ENCODE measurements at regions not wholly inside any gene's neighbourhood (a gene's known extent, or its start where the extent isn't known, plus 50 kb on each side); places are given as distances from the start of the nearest gene placed in this dataset.
A peak's percentile ranks its signal among the peaks of the same experiment; 100 is the strongest.
"Not testable (repeated sequence)": the region's sequence is repeated elsewhere in the genome, so short reads cannot be mapped to it uniquely, and the experiment has no call there.

DNA sequence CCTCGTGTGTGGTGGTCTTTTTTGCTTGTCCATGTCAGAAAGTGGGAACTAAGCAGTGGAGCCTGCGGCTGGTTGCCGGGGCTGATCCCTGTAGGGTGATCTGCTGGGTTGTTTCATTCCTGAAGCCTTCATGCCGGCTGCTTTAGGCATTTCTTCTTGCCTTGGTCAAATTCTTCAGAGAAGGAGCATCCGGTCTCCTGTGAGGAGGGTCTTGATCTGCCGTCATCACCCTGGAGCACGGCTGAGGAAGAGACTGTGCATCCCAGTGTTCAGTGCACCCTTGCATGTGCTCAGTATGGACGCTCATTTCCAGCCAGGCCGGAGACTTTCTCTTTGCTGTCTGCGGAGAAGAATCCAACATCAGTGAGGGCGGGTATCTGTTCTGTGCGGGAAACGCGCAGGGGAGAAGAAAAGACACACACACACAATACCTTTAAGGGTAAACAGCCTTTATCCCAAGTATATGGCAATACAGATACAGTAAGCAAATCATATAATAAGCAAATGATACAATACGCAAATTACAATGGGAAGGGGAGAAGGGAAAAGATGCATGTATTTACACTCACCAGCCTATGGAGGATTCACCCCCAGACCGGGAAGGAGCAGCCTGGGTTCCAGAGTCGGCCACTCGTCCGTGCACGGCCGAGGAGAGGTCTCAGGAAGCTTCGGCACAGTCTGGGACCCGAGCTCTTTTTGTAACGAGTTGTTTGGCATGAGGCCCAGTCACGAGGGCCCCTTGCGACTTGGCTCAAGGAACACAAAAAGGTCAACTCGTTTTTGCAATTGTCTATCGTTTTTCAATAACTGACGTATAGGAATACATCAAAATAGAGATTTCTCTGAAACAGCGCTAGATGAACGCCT is 1366.8 kb upstream of the TMEM132C start:
- DNase-seq, result no peak

DNA sequence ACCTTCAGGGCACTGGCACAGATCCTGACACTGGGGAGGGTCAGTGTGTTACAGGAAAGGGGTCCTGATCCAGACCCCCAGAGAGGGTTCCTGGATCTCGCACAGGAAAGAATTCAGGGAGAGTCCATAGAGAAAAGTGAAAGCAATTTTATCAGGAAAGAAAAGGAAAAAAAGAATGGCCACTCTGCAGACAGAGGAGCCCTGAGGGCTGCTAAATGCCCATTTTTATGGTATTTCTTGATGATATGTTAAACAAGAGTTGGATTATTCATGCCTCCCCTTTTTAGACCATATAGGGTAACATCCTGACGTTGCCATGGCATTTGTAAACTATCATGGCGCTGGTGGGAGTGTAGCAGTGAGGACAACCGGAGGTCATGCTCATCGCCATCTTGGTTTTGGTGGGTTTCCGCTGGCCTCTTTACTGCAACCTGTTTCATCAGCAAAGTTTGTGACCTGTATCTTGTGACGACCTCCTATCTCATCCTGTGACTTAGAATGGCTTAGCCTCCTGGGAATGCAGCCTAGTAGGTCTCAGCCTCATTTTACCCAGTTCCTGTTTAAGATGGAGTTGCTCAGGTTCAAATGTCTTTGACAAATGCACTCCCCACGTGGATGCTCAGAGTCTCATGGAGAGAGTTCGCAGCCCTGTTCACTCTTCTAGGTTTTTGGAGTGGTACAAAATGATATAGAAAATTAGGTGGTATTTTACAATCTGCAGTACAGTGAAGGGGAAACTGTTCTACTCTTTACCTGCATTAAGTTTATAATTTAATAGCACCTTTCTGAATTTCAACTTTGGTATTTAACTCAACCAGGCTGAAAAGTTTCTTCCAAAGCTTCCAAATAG is 1363.7 kb upstream of the TMEM132C start:
- DNase-seq, result no peak

DNA sequence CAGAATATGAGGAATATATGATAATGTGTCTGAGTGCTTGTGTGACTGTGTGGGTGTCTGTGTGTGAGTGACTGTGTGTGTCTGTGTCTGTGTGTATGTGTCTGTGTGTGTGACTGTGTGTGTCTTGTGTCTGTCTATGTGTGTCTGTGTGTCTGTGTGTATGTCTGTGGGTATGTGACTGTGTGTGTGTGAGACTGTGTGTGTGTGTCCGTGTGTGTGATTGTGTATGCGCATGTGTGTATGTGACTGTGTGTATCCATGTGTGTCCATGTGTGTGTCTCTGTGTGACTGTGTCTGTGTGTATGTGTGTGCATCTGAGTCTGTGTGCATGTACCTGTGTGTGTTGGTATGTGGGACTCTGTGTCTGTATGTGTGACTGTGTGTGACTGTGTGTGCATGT is 1361.2 kb upstream of the TMEM132C start:
- DNase-seq, result no peak

DNA sequence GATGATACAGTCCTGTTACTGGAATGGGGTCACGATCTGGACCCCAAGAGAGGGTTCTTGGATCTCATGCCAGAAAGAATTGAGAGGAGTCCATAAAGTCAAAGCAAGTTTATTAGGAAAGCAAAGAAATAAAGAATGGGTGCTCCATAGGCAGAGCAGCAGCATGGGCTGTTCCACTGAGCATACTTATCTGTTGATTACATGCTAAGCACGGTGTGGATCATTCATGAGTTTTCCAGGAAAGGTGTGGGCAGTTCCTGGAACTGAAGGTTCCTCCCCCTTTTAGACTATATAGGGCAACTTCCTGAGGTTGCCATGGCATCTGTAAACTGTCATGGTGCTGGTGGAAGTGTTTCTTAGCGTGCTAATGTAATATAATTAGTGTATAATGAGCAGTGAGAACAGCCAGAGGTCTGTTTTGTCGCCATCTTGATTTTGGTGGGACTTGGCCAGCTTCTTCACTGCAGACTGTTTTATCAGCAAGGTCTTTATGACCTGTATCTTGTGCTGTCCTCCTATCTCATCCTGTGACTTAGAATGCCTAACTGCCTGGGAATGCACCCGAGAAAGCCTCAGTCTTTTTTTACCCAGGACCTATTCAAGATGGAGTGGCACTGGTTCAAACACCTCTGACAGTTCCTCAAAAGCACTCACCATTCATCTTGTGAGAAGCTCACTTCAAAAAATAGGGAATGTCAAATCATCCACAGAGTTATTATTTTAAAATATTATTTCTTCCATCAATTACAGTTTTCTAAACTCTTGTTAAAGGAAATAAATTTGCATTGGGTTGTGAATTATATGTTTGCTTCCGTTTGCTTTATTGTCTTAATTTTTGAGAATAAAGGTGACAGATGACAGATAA is 1358.8 kb upstream of the TMEM132C start:
- DNase-seq, result no peak

DNA sequence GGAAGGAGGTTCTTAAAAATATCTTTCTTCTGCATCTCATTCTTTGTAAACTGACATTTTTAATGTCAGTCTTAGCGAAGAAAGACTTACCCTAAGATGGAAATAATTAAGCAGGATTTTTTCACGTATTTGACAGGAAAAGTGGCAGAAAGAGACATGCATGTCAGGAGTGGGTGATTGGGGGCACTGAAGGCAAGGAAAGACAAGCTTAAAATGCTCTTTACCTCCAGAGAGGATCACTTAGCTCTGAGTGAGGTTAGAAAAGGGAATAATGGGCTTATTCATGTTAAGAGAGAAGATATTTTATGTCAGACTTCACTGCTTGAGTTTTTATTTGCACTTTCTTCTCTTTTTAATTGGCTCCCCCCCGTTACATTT is 1358.2 kb upstream of the TMEM132C start:
- no peak for DNase-seq

DNA sequence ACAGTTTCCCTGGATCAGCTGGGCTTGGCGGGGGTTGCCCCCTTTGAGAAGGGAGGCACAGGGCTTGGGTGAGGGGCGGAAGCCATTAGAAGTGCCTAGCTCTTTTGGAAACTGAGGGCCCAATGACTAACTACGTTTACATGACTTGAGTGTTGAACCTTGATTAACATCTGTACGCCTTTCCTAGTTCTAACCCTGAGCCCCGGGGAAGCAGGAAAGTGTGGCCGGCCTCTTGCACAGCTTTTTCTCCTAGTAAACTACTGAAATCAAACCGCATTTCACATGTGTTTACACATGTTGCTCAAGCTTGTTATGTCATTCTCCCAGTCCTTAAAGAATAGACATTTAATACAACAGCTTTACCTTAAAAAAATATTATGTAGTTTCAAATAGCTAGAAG is 1356.4 kb upstream of the TMEM132C start:
- DNase-seq, result no peak

DNA sequence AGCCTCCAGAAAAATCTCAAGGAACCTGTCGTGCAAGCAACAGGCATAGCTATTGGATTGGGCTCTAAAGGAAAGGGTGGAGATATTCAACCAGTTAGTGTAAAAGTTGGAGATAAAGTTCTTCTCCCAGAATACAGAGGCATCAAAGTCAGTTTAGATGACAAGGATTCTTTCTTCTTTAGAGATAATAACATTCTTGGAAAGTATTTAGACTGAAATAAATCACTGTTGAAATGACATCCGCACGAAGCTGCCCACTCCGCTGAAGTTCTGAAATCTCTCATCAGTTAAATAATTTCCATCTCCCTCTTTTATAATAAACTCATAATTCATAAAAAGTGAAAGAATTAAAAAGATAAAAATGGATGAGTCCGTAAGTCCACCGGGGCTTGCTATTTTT is 1354.9 kb upstream of the TMEM132C start:
- no peak for DNase-seq

DNA sequence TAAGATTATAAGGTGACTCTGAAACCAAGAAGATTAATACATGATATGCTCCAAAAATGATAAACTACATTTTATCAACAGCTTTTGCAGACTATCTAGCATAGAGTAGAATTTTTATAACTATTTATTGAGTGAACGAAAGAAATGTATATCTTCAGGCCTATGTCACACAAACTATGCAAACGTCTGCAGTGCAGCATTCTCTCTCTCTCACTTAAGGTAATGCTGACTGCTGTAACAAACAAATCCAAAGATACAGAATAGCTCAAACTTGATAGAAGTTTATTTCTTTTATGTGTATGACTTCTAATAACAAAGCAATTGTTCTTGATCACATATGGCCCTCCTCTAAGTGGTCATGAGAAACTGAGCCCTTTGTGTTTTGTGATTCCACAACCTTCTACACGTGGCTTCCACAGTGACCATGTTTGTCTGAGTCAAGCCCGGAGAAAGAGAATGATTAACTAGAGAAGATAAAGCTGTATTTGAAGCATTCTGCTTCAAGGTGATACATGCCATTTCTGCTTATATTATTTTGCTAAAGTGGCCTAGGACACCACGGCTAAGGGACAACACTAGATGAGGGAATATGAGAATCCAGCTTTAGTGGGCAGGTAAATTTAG is 1352.7 kb upstream of the TMEM132C start:
- no peak for DNase-seq

DNA sequence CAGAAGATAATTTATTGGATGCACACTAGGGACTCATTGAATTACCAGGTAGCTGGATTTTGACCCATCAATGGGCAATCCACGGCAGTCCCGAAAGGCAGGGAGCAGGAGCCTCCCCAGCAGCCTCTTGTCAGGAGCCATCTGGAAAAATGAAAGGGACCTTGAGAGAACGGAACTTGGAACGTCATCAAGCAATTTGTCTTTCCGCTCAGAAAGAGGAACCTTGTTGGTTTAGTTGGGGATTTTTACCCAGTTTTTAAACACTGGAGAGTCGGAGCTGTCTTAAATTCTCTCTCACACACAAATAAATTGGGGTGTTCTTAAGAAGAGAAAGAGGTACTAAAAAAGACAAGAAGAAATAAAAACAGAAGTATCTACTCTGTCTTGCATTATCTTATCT is 1351.7 kb upstream of the TMEM132C start:
- DNase-seq, result no peak

DNA sequence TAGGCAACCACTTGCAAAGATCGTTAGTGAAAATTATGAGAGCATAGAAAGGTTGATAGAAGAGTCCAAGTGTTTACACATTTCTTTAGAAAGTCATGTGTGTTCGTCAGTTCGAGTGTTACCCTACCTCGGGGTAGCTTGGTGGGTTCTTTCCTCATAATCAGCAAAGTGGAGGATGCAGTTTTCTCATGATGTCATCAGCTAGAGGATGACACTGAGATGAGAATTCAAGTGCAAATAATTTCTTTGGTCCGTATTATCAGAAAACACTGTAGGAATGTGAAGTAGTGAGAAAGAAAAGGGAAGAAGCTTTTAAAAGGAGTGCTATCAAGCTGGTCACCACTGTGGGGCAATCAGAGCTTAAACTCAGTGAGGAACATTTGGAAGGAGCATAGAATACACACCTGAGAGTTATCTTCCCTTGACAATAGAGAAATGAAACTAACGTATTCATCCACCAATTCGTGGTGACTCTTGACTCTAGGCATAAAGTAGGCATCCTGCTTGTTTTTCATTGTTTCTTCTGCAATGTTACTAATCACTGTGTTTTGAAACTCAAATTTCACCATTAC is 1340.9 kb upstream of the TMEM132C start:
- DNase-seq, result no peak

DNA sequence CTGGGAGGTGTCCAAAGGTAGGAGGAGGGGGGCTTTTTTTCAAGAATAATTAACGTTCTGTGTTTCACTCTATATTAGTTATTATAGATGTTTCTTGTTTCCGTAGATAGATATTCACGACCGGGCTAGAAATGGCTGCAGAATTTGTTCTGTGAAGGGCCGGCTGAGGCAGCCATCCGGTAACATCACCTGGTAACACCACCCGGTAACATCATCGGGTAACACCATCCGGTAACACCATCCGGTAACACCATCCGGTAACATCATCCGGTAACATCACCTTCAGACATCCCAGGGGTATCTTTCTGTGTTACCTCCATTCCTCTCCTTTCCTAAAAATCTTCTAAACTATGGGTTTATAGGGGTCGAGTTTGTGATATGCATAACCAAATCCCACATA is 1336.7 kb upstream of the TMEM132C start:
- no peak for DNase-seq

DNA sequence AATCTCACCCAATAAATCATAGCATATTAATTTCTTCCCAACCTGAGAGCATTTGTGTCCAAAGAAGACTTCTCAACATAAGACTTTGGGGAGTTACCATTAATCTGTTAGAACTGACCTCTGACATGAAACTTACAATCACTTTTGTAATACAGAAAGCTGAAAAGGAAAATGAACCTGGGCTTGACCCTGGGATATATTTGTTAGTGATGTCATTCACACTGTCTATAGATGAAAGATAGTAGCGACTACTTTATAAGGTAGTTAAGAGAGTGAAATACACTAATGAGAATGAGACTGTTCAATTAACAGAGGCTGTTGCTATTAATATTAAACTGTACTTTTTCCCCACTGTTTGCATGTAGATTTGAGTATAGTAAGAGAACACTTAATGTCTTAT is 1334.8 kb upstream of the TMEM132C start:
- DNase-seq, result no peak

DNA sequence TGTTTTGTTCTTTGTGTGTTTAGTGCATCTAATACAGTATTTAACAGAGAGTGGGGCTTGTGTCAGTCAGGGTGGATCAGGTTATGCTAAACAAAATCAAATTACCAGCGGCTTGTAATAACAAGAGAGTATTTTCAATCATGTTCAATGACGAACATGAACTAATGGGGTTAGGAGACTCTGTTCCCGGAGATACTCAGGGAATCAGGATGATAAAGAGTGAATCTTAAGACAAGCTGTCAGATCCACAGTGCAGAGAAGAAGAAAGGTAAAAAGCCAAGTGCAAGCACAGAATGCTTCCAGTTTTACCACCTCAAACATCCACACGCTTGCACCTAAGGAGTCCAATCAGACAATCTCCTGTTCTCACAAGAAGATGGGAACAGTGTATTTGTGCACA is 1331.5 kb upstream of the TMEM132C start:
- DNase-seq, result no peak

DNA sequence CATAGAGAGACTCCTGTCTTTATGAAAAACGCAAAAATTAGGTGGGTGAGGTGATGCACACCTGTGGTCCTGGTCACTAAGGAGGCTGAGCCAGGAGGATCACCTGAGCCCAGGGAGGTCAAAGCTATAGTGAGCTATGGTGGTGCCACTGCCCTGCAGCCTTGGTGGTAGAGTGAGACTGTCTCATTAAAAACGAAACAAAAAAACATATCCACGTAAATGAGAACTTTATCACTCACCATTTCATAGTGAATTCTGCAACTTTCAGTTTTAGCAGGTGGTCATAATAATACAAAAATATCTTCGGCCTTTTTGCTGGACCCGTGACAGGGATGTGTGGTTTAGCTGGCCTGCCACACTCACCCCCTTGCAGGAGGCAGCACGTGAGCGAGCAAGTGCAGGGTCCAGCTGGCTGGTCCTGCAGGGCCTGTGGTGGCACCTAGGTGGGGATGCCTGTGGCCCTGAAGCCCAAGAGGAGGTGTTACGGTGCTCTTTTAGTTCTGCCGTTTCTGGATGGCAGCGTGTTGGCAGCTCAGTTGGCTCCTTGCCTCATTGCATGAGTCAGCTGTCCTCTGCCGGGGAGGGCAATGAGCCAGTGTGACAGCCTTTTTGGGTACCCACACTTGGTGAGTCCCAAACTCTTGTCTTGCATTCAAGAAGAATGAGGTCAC is 1330.7 kb upstream of the TMEM132C start:
- DNase-seq, result peak; percentile 11 to 38 (median 29)

DNA sequence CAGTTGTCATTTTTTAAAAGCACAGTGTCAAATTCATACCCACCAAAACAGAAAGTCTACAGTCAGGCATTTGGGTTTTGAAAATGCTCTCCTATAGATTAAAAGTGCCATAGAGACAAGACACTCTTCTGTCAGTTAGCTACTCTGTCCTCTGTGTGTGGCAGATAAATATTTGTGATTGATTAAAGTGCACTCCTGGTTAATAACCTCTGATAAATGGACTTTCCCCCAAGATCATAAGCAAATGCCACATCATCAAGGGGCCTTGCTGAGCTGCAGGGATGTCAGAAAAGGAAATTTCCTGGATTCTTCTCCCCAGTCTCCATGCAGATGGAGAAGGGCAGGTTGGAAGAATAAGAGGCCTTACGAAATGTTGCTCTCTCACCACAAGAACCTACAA is 1329.5 kb upstream of the TMEM132C start:
- no peak for DNase-seq

DNA sequence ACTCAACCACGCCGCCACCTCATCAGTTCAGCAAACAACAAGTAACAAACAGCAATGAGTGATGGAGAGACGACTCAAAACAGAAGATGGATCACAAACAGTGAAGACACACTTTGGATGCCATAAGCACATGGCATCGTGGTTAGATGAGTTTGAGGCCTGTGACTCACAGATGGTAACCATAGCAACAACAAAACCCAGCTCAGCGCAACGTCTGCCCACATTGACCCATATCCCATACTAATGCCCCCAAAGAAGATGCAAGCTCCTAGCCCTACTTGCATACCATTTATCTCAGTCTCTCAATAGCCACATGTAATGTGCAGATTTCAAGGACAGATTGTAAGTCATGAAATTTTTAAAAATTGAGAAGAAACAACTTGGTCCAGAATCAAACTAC is 1322.3 kb upstream of the TMEM132C start:
- no peak for DNase-seq

DNA sequence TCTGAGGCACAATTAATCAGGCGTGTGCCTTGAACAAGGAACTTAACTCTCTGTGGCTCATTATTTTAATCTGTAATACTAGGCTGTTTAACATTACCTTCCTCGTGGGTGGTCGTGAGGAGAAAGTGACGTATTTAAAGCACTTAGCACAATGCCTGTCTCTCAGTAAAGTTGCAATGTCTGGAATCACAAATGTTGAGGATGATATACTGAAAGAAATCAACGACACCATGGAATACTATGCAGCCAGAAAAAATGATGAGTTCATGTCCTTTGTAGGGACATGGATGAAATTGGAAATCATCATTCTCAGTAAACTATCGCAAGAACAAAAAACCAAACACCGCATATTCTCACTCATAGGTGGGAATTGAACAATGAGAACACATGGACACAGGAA is 1320.0 kb upstream of the TMEM132C start:
- DNase-seq, result not testable (repeated sequence)

DNA sequence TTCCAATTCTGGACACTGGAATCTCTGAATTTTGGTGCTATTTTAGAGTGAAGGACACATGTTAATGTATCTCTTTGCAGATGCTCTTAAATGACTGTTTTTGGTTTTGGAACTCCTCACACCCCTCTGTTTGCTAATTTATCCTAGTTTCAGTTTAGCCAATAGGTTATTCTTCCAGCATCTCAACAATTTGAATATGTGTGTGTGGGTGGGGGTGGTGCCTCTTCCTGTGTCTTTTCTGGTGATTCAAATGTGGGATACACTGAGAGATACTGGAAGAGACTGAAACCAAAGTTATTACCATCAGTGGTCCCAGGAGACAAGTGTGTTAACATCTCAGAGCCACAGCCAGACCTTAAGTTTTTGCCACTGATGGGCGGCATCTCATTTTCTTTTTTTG is 1317.4 kb upstream of the TMEM132C start:
- DNase-seq, result no peak

DNA sequence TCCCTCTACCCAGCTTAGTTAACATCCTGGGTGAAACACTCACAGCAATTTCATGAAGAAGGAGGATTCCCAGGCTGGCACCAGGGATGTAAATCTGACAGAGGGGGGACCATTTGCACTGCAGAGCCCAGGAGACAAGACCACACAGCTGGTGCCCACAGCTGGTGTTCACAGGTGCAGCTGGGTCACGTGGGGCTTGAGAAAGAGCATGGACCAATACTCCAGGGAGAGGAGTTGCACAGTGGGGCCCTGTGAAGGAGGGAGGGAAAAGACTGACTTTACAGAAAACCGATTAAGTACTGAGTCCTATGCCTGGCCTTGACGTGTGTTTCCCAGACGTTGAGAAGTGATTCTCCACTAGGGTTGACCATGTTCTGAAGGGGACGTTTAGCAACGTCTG is 1316.7 kb upstream of the TMEM132C start:
- DNase-seq, result peak in 1 of 3 donors; percentile 12

DNA sequence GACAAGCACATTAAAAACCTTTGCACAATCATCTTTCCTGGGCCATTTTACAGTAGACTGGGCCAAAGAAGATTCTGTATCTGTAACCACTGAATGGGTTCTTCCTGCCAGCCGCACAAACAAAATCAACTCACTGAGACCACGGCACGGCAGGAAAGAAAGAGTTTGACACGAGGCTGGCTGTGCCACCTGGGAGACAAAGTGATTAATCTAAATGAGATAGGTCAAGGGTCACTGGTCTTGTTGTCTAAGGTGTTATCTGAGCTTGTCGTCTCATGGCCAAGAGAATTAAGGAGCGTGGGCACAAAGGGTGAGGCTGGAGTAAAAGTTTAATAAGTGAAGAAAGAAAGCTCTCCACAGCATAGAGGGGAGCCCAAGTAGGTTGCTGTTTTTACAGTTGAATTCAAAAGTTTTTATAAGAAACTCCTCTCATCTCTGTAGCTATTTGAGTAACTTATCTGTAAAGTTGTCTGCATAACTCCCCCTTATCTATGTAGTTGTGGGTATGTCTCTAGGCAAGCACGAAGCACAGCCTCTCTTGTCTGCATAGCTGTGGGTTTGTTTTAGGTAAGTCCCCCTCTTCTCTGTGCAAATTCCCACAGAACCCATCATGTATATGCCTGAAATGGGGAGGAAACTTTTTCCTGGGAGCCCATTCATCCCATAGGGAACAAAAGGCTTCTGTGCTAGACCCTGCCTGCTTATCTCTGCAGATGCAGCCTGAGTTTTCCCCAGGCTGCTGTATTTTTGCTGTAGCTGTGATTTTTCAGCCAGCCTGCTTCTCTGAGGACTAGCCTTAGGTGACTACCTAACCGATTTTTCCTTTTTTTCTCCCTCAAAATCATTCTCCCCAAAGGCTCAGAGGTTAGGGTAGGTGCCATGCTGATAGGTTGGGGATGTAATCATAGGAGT is 1314.6 kb upstream of the TMEM132C start:
- DNase-seq, result no peak

Measured in muscle of back (tissue), 3 donors.